Fibroblast of lung (primary cell): ENCODE measurements at regions not wholly inside any gene's neighbourhood (a gene's known extent, or its start where the extent isn't known, plus 50 kb on each side); places are given as distances from the start of the nearest gene placed in this dataset.

ENCODE experiments used
- CTCF ChIP-seq, 2 donors: IDR thresholded peaks in 1 of 2; conservative IDR thresholded peaks in 1 of 2; 1 replicate in 1 of 2; 2 replicates in 1 of 2; pipeline ENCODE4 v1.5.1; 2011 to 2012; ENCODE audit warnings: low read length in 2 of 2, control low read depth in 1 of 2, inconsistent platforms in 1 of 2, low read depth in 1 of 2, mild to moderate bottlenecking in 1 of 2
- EZH2 ChIP-seq: IDR thresholded peaks from 2 replicates; pipeline ENCODE4 v1.5.1; 2012; ENCODE audit warnings: low read length, control low read depth, mild to moderate bottlenecking; ENCODE audit errors: missing control alignments

GRCh38 chr2:215577356-215577755 is 141.5 kb upstream of the FN1 start:
- TF ChIP-seq EZH2 = no peak
- no peak for TF ChIP-seq CTCF (conservative IDR thresholded peaks at IDR 0.05 in 1 of 2, IDR thresholded peaks at IDR 0.05 in 1 of 2; ENCODE audit: low read depth in 1 of 2, low read length in 2 of 2)
